ENCODE measurements at regions not wholly inside any gene's neighbourhood (a gene's known extent, or its start where the extent isn't known, plus 50 kb on each side); places are given as distances from the start of the nearest gene placed in this dataset.

GRCh38 chr5:152269533-152269932 is 135.5 kb downstream of the NMUR2 start:
- no peak for DNase-seq

- no peak for DNase-seq
These were observed 140.3 kb downstream of the NMUR2 start for GRCh38 chr5:152264645-152265254.

GRCh38 chr5:152262667-152263066 is 142.4 kb downstream of the NMUR2 start:
- DNase-seq = no peak

- DNase-seq = no peak
These were observed 144.1 kb downstream of the NMUR2 start for GRCh38 chr5:152260940-152261339.

GRCh38 chr5:152259702-152260101 is 145.4 kb downstream of the NMUR2 start:
- DNase-seq = no peak

GRCh38 chr5:152256580-152256979 is 148.5 kb downstream of the NMUR2 start:
- DNase-seq = no peak

GRCh38 chr5:152255411-152255810 is 149.7 kb downstream of the NMUR2 start:
- no peak for DNase-seq

GRCh38 chr5:152247850-152248385 is 157.2 kb downstream of the NMUR2 start:
- DNase-seq = no peak

- DNase-seq = no peak
These were observed 158.7 kb downstream of the NMUR2 start for GRCh38 chr5:152246401-152246800.

GRCh38 chr5:152237531-152237930 is 167.5 kb downstream of the NMUR2 start:
- no peak for DNase-seq

- DNase-seq = no peak
These were observed 178.9 kb downstream of the NMUR2 start for GRCh38 chr5:152226191-152226590.

- no peak for DNase-seq
These were observed 183.1 kb downstream of the NMUR2 start for GRCh38 chr5:152221721-152222629.

GRCh38 chr5:152218694-152219093 is 186.4 kb downstream of the NMUR2 start:
- no peak for DNase-seq

GRCh38 chr5:152205804-152206203 is 199.3 kb downstream of the NMUR2 start:
- DNase-seq = no peak

- no peak for DNase-seq
These were observed 202.8 kb downstream of the NMUR2 start for GRCh38 chr5:152202321-152202720.

- no peak for DNase-seq
These were observed 211.5 kb downstream of the NMUR2 start for GRCh38 chr5:152193391-152194107.

- DNase-seq = no peak
These were observed 216.8 kb downstream of the NMUR2 start for GRCh38 chr5:152188251-152188650.

- no peak for DNase-seq
These were observed 217.4 kb downstream of the NMUR2 start for GRCh38 chr5:152187668-152188067.

- DNase-seq = no peak
These were observed 219.4 kb downstream of the NMUR2 start for GRCh38 chr5:152185547-152186245.

GRCh38 chr5:152184266-152184665 is 220.8 kb downstream of the NMUR2 start:
- DNase-seq = no peak

GRCh38 chr5:152181461-152181860 is 223.6 kb downstream of the NMUR2 start:
- DNase-seq = no peak

- no peak for DNase-seq
These were observed 226.8 kb downstream of the NMUR2 start for GRCh38 chr5:152178350-152178699.

Data from NCI-H1092 (cell line).